ENCODE measurements at regions not wholly inside any gene's neighbourhood (a gene's known extent, or its start where the extent isn't known, plus 50 kb on each side); places are given as distances from the start of the nearest gene placed in this dataset.

DNA sequence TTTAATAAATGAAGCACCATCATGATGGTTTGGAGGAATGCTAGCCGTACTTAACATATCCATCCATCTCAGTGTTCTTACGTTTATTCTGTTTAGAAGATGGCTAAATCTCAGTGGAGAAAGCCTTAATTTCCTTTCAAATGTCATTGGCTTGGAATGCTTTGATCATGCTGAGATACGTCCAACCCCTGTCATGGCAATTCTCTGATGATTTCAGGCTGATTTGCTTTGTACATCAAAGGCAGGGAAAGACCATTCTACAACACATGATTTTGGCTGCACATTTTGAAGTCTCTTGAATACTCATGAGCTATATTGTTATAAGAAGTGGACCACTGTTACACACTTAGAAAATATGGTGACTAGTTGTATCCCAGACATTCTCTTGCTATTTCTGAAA, 1048.4 kb downstream of the MAT2B start:
- no peak for DNase-seq

DNA sequence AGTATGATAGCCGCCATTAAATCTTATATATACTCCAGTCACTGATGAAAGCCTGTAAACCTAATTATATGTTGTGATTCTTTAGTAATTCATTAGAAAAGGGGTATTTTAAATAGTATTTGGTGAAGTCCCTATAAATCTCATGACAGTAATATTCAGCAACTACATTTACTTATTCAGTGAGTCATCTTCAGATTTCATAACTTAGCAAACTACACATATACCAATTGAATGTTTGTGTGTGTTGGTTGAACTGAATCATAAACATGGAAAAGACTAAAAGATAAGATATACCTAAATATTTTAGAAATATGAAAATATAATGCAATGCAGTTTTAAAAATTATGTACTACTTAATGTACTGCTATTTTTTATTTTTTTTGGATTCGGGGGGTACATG, 1050.4 kb downstream of the MAT2B start:
- DNase-seq, result no peak

- DNase-seq, result no peak
Measured at GRCh38 chr5:164560216-164560615, 1054.8 kb downstream of the MAT2B start.

DNA sequence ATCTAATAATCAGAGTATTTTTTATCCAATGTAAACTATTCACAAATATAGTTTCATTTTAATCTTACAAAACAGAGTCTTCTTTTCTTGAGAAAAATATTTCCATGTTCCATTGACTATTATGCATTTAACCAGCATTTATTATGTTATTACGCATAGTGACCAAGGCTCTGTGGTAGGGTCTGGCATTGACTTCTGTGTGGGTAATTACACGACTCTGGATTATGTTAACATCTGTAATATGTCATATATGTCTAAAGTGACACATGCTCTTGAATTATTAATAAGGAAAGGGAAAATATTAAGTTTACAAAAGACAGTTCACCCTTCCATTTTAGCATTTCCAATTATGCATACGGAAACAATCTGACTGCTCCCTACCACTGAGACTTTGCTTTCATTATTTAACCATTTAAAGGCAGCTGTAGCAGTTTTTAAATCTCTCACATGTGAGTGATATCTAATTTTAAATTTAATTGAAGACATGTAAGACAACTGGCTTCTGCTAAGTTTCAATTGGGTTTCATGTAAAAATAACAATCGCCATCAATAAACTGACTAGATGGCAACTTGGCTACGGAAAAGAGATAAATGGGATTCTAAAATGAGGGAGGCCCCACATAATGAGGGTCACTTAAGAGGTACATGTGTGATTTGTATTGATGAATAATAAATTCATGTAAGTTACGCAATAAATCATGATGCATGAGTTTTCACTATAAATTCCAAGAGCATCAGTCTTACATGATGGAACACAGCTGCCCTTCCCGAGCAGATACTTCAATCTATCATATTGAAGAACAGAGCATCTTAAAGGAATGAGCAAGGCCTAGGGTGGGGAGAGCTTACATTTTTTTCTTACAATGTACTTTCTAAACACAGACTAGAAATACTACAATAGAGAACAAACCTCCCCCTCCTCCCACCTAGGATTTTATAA, 1056.8 kb downstream of the MAT2B start:
- DNase-seq, result no peak

GRCh38 chr5:164563370-164563769, 1058.0 kb downstream of the MAT2B start:
- no peak for DNase-seq

DNA sequence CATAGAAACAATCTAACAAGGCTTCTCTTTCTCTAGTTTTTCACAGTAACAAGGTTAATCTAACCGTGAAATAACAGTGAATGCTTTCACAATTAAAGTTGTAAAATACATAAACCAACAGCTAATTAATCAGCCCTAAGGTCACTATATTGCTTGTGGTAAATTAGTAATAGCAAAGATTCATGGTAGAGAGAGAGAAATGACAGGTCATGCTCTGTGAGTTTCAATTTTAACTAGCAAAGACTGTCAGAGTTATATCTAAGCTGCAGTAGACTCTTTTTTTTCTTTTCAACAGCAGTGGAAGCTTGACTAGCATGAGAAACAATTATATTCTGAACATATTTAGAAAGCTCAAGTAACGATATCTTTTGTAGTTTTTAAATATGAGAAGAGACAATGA, 1068.0 kb downstream of the MAT2B start:
- DNase-seq, result no peak

DNA sequence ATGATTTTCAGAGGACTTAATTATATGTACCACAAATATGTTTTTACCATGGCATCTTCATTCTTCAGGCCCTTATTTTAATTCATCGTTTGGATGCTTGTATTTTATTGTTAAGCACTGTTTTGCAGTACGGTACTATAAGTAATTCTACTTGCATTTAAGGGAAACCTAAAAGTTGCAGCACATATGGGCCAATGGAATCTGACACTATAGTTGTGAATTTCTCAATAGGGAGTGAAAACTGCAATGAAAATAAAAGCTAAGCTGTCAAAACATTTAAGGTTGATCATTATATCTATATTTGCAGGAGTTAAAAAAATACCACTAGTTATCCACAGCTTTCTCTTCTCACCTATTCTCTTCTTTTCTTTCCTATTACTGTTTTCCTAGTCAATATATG, 1071.8 kb downstream of the MAT2B start:
- DNase-seq, result no peak

- DNase-seq, result no peak
Measured at GRCh38 chr5:164577742-164578141, 1072.3 kb downstream of the MAT2B start.

DNA sequence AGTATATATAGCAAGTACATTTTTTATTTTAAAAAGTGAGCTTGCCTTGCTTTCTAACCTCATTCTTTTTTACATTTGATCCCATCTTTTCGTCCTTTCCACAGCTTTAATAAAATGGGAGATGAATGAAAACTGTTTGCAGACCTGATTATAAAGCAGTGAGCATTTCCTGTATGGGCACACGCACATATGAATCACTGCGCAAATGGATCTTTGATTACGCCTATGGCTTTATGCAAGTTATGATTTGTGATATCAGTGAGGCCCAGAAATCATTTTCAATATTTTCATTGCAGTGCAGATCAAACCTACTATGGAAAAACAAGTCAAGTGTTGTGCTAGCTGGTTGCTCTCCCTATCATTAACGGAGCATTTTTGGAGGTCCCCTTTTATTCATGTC, 1073.0 kb downstream of the MAT2B start:
- DNase-seq, result no peak

DNA sequence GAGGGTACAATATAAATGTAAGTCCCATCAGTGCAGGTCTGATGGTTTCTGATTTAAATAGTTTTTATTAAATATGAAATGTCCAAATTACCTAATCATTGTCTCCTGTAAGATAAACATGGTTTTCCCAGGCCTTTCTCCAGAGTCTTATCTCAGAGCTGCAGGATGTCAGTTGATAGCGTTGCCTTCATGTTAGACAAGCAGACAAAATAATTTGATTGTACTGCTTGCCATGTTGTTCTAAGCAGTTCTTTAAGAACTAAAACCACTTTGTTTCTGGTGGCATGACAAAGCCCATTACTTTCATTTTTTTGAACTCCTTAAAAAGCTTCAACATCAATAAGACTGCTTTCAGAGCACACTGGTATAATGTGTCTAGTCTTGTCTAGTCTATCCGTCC, 1073.5 kb downstream of the MAT2B start:
- DNase-seq, result no peak

DNA sequence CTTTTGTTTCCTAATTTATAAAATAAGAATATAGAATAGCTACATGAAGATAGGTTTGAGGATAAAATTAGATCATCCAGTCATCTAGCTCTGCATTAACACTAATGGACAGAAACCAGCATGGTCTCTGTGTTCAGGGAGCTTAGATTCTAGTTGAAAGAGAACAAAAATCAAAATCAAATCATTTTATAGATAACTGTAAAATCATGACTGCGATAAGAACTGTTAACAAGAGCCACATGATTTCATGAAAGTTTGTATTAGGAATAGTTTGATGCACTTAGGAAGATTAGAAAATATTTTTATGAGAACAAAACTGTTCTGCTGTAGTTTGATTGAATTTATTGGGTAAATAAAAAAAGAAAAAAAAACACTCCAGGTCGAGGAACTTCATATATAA, 1074.7 kb downstream of the MAT2B start:
- no peak for DNase-seq

DNA sequence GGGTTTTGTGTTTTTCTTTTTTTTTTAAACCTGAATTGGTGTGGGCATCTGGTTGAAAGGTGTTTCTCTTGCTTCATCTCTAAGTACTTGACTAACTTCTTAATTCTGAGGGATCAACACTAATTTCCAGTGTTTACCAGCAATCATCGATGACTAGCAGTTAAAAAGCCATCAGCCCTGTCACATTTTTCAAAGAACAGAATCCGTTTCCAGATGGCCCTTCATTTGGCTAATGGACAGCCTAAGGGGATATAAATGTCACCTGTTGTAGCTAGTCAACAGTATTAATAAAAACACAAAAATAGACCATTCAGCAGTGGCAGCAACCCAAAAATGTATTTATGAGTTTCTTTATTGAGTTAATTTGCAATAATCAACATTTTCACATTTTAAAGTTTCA, 1076.5 kb downstream of the MAT2B start:
- no peak for DNase-seq

- DNase-seq, result no peak
Measured at GRCh38 chr5:164593982-164594381, 1088.6 kb downstream of the MAT2B start.

- no peak for DNase-seq
Measured at GRCh38 chr5:164597293-164597900, 1092.0 kb downstream of the MAT2B start.

DNA sequence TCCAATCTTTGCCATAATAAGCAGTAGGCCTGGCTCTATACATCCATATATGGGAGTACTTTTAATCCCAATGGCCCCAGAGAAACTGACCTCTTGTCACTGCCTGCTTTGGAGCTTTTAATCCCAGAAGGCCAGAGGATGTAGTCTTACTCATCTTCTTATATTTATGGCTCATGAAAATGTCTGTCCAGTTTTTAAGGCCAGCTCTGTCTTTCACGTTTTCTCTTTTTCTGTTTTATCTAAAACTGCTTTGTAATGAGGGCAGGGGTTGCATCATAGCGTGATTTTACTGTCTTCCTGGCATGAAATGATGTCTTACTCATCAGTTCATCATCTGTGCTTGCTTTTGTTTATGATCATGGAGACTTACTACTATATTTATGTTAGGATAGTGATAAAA, 1094.9 kb downstream of the MAT2B start:
- no peak for DNase-seq

DNA sequence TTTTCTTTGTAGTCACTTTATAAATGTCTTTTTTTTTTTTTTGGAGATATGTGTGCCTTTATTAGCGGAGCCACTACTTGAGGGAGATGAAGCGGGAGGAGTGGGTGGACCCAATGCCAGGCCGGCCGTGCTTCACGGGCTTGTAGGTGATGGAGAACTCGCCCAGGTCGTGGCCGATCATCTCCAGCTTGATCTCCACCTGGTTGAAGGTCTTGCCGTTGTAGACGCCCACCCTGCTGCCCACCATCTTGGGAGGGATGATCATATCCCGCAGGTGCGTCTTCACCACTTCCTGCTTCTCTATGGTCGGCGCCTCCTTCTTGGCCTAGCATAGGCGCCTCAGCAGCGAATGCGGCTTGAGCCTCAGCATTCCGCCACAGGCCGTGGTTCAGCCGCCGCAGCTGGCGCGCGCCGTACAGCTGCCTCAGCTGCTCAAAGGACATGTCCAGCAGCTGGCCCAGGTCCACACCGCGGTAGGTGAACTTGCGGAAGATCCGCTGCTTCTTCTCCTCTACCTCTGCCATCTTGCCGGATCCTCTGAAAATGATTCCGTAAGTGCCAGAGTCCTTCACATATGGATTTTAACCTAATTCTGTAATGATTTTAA, 1095.6 kb downstream of the MAT2B start:
- no peak for DNase-seq

DNA sequence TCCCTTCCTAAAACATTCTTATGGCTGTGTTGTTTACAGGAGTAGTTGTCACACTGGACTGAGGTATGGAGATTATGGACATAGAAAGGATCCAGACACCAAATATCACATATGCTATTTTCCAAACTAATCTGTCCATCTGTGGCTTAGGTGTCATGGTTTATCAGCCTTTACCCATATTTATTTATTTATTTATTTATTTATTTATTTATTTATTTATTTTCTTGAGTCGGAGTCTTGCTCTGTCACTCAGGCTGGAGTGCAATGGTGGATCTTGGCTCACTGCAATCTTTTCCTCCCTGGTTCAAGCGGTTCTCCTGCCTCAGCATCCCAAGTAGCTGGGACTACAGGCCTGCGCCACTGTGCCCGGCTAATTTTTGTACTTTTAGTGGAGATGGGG, 1103.1 kb downstream of the MAT2B start:
- no peak for DNase-seq

GRCh38 chr5:164610374-164610773, 1105.0 kb downstream of the MAT2B start:
- no peak for DNase-seq

DNA sequence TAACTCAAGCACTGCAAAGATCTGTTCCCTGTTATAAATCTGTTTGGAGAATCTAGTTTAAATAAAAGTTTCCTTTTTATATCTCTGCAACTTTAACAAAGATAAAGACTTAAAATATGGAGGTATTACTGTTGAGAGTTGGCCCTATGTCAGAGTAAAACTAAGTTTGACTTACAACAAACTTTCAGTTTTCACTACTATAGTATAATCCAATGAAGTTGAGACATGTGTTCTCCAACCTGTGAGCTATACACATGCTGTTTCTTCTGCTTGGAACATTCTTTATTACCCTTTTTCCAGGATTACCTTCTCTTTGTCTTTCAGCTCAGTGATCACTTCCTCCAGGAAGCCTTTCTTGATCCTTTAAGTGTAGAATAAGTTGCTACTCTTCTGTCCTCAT, 1109.3 kb downstream of the MAT2B start:
- no peak for DNase-seq

DNA sequence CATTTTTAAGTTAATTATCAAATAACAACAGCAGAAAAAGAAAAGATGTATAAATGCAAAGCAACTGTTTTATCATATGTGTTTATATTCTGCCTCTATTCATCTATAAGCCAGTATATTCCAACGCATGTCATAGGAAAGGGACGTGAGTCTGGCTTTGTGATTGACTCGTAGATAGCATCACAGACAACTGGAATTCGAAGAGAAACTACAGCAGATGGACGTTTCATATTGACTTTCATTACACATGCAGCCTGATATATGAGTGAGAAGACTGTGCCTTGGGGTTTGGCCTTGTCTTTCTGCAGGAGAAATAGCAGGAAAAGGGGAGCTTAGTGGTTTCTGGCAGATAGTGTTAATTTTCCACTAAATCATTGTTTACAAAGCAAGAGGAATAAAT, 1111.9 kb downstream of the MAT2B start:
- DNase-seq, result no peak

- no peak for DNase-seq
Measured at GRCh38 chr5:164627021-164627420, 1121.6 kb downstream of the MAT2B start.

- no peak for DNase-seq
Measured at GRCh38 chr5:164636456-164636855, 1131.0 kb downstream of the MAT2B start.

- DNase-seq, result no peak
Measured at GRCh38 chr5:164637931-164638521, 1132.6 kb downstream of the MAT2B start.

GRCh38 chr5:164649266-164649665, 1143.8 kb downstream of the MAT2B start:
- no peak for DNase-seq
